H1 (cell line): ENCODE measurements at regions not wholly inside any gene's neighbourhood (a gene's known extent, or its start where the extent isn't known, plus 50 kb on each side); places are given as distances from the start of the nearest gene placed in this dataset.

ENCODE experiments used
- CTCF ChIA-PET: fragments of 300-600 bp; sonication (Branson Sonifier 250); formaldehyde crosslinking; loops from one replicate; lab custom pipeline; 2021; ENCODE audit not compliant: partially characterized antibody; lab: Charles Lee
- POLR2A ChIA-PET: fragments of 300-600 bp; sonication (Branson Sonifier 250); formaldehyde crosslinking; loops from one replicate; lab custom pipeline; 2021; ENCODE audit warnings: inconsistent platforms; ENCODE audit not compliant: partially characterized antibody; lab: Charles Lee
- DNase-seq, 2 experiments: peaks; one replicate each; pipeline versions ENCODE4 v3.0.0 to v3.0.0-alpha.2; 2010 to 2022; ENCODE audit warnings: low spot score in 2 of 2, low read depth in 1 of 2, mixed read lengths in 1 of 2
- FAIRE-seq: peaks from 2 replicates; lab custom pipeline; 2011; peaks lifted over from hg19 to GRCh38; lab: Jason Lieb, UNC
- H2AFZ ChIP-seq: 2 replicates; pipeline ENCODE4 v1.8.1; 2012; ENCODE audit warnings: low read length, inconsistent platforms
- H2AK5ac ChIP-seq: 2 replicates; pipeline ENCODE4 v1.6.1; 2013; ENCODE audit warnings: low read depth, low read length
- H2BK120ac ChIP-seq: replicated peaks from 2 replicates; pipeline ENCODE3; 2013; ENCODE audit warnings: low read depth, low read length, inconsistent platforms
- H2BK12ac ChIP-seq: 2 replicates; pipeline ENCODE4 v1.6.1; 2013; ENCODE audit warnings: low read depth, low read length
- H2BK15ac ChIP-seq: 2 replicates; pipeline ENCODE4 v1.6.1; 2013; ENCODE audit warnings: low read length
- H2BK20ac ChIP-seq: 2 replicates; pipeline ENCODE4 v1.6.1; 2013; ENCODE audit warnings: low read length
- H2BK5ac ChIP-seq: 2 replicates; pipeline ENCODE4 v1.6.1; 2013; ENCODE audit warnings: low read depth, low read length
- H3K14ac ChIP-seq: 2 replicates; pipeline ENCODE4 v1.6.1; 2013; ENCODE audit warnings: inconsistent platforms; ENCODE audit not compliant: insufficient read length
- H3K18ac ChIP-seq: 2 replicates; pipeline ENCODE4 v1.6.1; 2013; ENCODE audit warnings: low read length; ENCODE audit errors: extremely low read depth
- H3K23ac ChIP-seq: 2 replicates; pipeline ENCODE4 v1.6.1; 2013; ENCODE audit warnings: inconsistent platforms; ENCODE audit not compliant: insufficient read length
- H3K23me2 ChIP-seq: 2 replicates; pipeline ENCODE4 v1.6.1; 2013; ENCODE audit warnings: low read depth, low read length
- H3K27ac ChIP-seq: 2 replicates; pipeline ENCODE4 v1.6.1; 2011; ENCODE audit warnings: low read depth, low read length, inconsistent platforms
- H3K27me3 ChIP-seq, 4 experiments: replicated peaks in 1 of 4; 1 replicate in 1 of 4; 2 replicates in 3 of 4; pipeline versions ENCODE4 v1.6.1 to v1.8.1; 2011 to 2013; ENCODE audit warnings: low read length in 3 of 4, mild to moderate bottlenecking in 3 of 4, inconsistent platforms in 2 of 4, mixed read lengths in 2 of 4, moderate library complexity in 1 of 4; ENCODE audit not compliant: control insufficient read depth in 3 of 4, insufficient read depth in 3 of 4; ENCODE audit errors: extremely low read depth in 1 of 4
- H3K36me3 ChIP-seq, 4 experiments: 2 replicates each; pipeline versions ENCODE4 v1.6.1 to v1.8.1; 2011 to 2013; ENCODE audit warnings: mild to moderate bottlenecking in 4 of 4, low read length in 3 of 4, moderate library complexity in 2 of 4, control low read depth in 1 of 4, inconsistent platforms in 1 of 4; ENCODE audit not compliant: insufficient read depth in 4 of 4, control insufficient read depth in 2 of 4
- H3K4ac ChIP-seq: replicated peaks from 2 replicates; pipeline ENCODE3; 2013; ENCODE audit warnings: low read length, low read depth, mixed read lengths, inconsistent platforms; ENCODE audit not compliant: insufficient read length
- H3K4me1 ChIP-seq, 4 experiments: replicated peaks in 1 of 4; 1 replicate in 1 of 4; 2 replicates in 3 of 4; pipeline versions ENCODE4 v1.6.1 to v1.8.1; 2011 to 2013; ENCODE audit warnings: low read length in 3 of 4, inconsistent platforms in 2 of 4, mixed read lengths in 1 of 4; ENCODE audit not compliant: insufficient read depth in 4 of 4, control insufficient read depth in 3 of 4
- H3K4me2 ChIP-seq, 2 experiments: 2 replicates each; pipeline versions ENCODE4 v1.6.1 to v1.8.1; 2011 to 2013; ENCODE audit warnings: low read depth in 2 of 2, low read length in 2 of 2, control low read depth in 1 of 2, inconsistent platforms in 1 of 2, mild to moderate bottlenecking in 1 of 2; ENCODE audit not compliant: insufficient read depth in 1 of 2
- H3K4me3 ChIP-seq, 4 experiments: fragments of 200-600, 300-600 bp in 1 of 4; sonication (generic), shearing (Covaris generic), sonication (Bioruptor Twin) in 1 of 4; 2 replicates each; pipeline versions ENCODE4 v1.5.1 to v1.8.1; 2011 to 2016; ENCODE audit warnings: low read length in 4 of 4, low read depth in 3 of 4, control low read depth in 2 of 4, inconsistent platforms in 2 of 4, mild to moderate bottlenecking in 2 of 4, mixed read lengths in 1 of 4, moderate library complexity in 1 of 4; ENCODE audit not compliant: insufficient read depth in 2 of 4; ENCODE audit errors: extremely low read depth in 1 of 4
- H3K56ac ChIP-seq: replicated peaks from 2 replicates; pipeline ENCODE3; 2013; ENCODE audit warnings: low read depth, mild to moderate bottlenecking, mixed read lengths, low read length, inconsistent platforms; ENCODE audit not compliant: insufficient read length
- H3K79me1 ChIP-seq: 2 replicates; pipeline ENCODE4 v1.6.1; 2013; ENCODE audit warnings: low read depth, low read length, control low read depth
- H3K79me2 ChIP-seq, 2 experiments: 2 replicates each; pipeline versions ENCODE4 v1.6.1 to v1.8.1; 2012 to 2013; ENCODE audit warnings: low read length in 2 of 2, mild to moderate bottlenecking in 2 of 2, inconsistent platforms in 1 of 2; ENCODE audit not compliant: insufficient read depth in 2 of 2, control insufficient read depth in 1 of 2
- H3K9ac ChIP-seq, 4 experiments: replicated peaks in 1 of 4; 1 replicate in 1 of 4; 2 replicates in 3 of 4; pipeline versions ENCODE4 v1.6.1 to v1.8.1; 2011 to 2013; ENCODE audit warnings: low read depth in 3 of 4, low read length in 3 of 4, control low read depth in 2 of 4, mild to moderate bottlenecking in 2 of 4, moderate library complexity in 2 of 4, inconsistent platforms in 1 of 4; ENCODE audit errors: extremely low read depth in 1 of 4
- H3K9me3 ChIP-seq, 2 experiments: 2 replicates each; pipeline versions ENCODE4 v1.6.1 to v1.8.1; 2012 to 2013; ENCODE audit warnings: mild to moderate bottlenecking in 2 of 2, moderate library complexity in 2 of 2, control low read depth in 1 of 2, inconsistent platforms in 1 of 2, low read depth in 1 of 2, low read length in 1 of 2, mixed read lengths in 1 of 2; ENCODE audit not compliant: insufficient read depth in 2 of 2
- H4K20me1 ChIP-seq, 2 experiments: replicated peaks in 1 of 2; 2 replicates each; pipeline versions ENCODE3 to v1.8.1; 2011 to 2013; ENCODE audit warnings: inconsistent platforms in 2 of 2, low read length in 2 of 2, mild to moderate bottlenecking in 1 of 2; ENCODE audit not compliant: insufficient read depth in 2 of 2, control insufficient read depth in 1 of 2
- H4K5ac ChIP-seq: 2 replicates; pipeline ENCODE4 v1.6.1; 2013; ENCODE audit warnings: low read length, low read depth, mixed read lengths, inconsistent platforms; ENCODE audit not compliant: insufficient read length
- H4K8ac ChIP-seq: 2 replicates; pipeline ENCODE4 v1.8.0; 2013; ENCODE audit warnings: mild to moderate bottlenecking, moderate library complexity, low read length, inconsistent platforms; ENCODE audit not compliant: insufficient read depth; ENCODE audit errors: extremely low read depth
- H4K91ac ChIP-seq: replicated peaks from 2 replicates; pipeline ENCODE3; 2013; ENCODE audit warnings: low read length, mixed read lengths, inconsistent platforms; ENCODE audit not compliant: insufficient read length
- BCL11A ChIP-seq, 2 experiments: IDR thresholded peaks; one replicate each; pipeline ENCODE4 v1.6.1; 2011; ENCODE audit warnings: low read depth in 2 of 2, low read length in 2 of 2, mild to moderate bottlenecking in 2 of 2
- BRCA1 ChIP-seq: IDR thresholded peaks from 2 replicates; pipeline ENCODE4 v1.6.1; 2012; ENCODE audit warnings: low read depth, low read length, improper control_type of control experiment
- CBX5 ChIP-seq: fragments of 300-800, 300-1000 bp; sonication (generic); IDR thresholded peaks from 2 replicates; pipeline ENCODE4 v1.7.1; 2016; ENCODE audit warnings: antibody characterized with exemption, low read length, low read depth
- CBX8 ChIP-seq: fragments of 300-800, 300-1000 bp; sonication (generic); IDR thresholded peaks from 2 replicates; pipeline ENCODE4 v1.7.1; 2016; ENCODE audit warnings: low read depth, low read length, borderline replicate concordance
- CEBPB ChIP-seq: IDR thresholded peaks from 2 replicates; pipeline ENCODE4 v1.6.1; 2012; ENCODE audit warnings: low read depth, low read length
- EZH2 ChIP-seq: fragments of 200-600 bp; sonication (generic); IDR thresholded peaks from 2 replicates; pipeline ENCODE4 v1.7.1; 2012; ENCODE audit warnings: low read depth, mild to moderate bottlenecking, moderate library complexity, low read length, inconsistent platforms; ENCODE audit not compliant: severe bottlenecking
- POU5F1 ChIP-seq: IDR thresholded peaks from 2 replicates; pipeline ENCODE4 v1.6.1; 2011; ENCODE audit warnings: low read depth, mild to moderate bottlenecking, low read length, moderate library complexity
- RAD21 ChIP-seq, 2 experiments: IDR thresholded peaks in 1 of 2; conservative IDR thresholded peaks in 1 of 2; 2 replicates each; pipeline ENCODE4 v1.6.1; 2011; ENCODE audit warnings: low read depth in 2 of 2, low read length in 2 of 2, improper control_type of control experiment in 1 of 2, inconsistent platforms in 1 of 2, mild to moderate bottlenecking in 1 of 2, moderate library complexity in 1 of 2
- RXRA ChIP-seq: IDR thresholded peaks from 2 replicates; pipeline ENCODE4 v1.6.1; 2011; ENCODE audit warnings: low read depth, mild to moderate bottlenecking, low read length, moderate library complexity; ENCODE audit not compliant: insufficient read depth
- SIRT6 ChIP-seq: IDR thresholded peaks from one replicate; pipeline ENCODE4 v1.7.1; 2012; ENCODE audit warnings: low read length, inconsistent platforms
- SP1 ChIP-seq: IDR thresholded peaks from 2 replicates; pipeline ENCODE4 v1.6.1; 2011; ENCODE audit warnings: low read depth, low read length
- SUZ12 ChIP-seq: fragments of 200-600 bp; sonication (generic); IDR thresholded peaks from 2 replicates; pipeline ENCODE4 v1.6.1; 2012; ENCODE audit warnings: mild to moderate bottlenecking, inconsistent platforms, low read length, moderate library complexity, mixed read lengths
- YY1 ChIP-seq: IDR thresholded peaks from 2 replicates; pipeline ENCODE4 v1.6.1; 2011; ENCODE audit warnings: low read depth, mild to moderate bottlenecking, low read length
- WGBS, 2 experiments: shearing (Covaris generic) in 1 of 2; methylation state at CpG; one replicate each; pipeline versions ENCODE4 v1.1.6 to v1.1.7; 2013 to 2015; ENCODE audit warnings: low lambda C conversion rate in 2 of 2, mixed read lengths in 2 of 2, inconsistent platforms in 1 of 2, low coverage in 1 of 2, missing lambda C conversion rate in 1 of 2; ENCODE audit not compliant: insufficient replicate concordance in 2 of 2, insufficient coverage in 1 of 2, insufficient read length in 1 of 2; ENCODE audit errors: extremely low coverage in 1 of 2, missing lambda C conversion rate in 1 of 2; 5-methylcytosine and 5-hydroxymethylcytosine counted together
- TF ChIP-seq, protein P1 (sequence below): IDR thresholded peaks from 2 replicates; pipeline ENCODE4 v1.6.1; 2012; ENCODE audit warnings: inconsistent platforms
- TF ChIP-seq, protein P2 (sequence below): IDR thresholded peaks from 2 replicates; pipeline ENCODE4 v1.6.1; 2012; ENCODE audit warnings: inconsistent platforms

DNA sequence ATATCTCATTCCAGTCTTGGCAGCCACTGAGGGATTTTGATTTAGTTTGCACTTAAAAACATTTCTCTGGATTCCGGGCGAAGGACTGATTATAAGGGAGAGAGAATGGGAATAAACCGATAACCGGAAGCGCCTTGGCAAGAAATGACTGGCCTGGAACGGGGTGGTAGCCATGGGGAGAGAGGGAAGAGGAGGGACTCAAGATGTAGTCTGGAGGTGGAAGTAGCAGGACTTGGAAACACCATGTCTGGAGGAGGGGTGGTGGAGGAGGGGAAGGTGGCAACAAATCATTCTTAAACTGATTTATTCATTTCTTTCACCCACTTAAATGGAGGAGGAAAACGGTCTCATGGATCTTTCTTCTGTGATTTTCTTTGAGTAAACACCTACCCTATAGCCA lies 238.1 kb downstream of the REEP3 start:
- Histone ChIP-seq H3K18ac (no peak overlapping the region), H2BK20ac (no peak overlapping the region), H3K4me3 (no peak overlapping the region), H4K8ac (no peak overlapping the region), H3K9me3 (no peaks in the 10 kb centered on the region; a peak in 1 of 4 replicates), H2BK5ac (no peak overlapping the region), H4K20me1 (no peaks in the 10 kb centered on the region), H3K23ac (no peak overlapping the region), H3K4ac (no peak overlapping the region), H2BK12ac (no peak overlapping the region), H2AK5ac (no peak overlapping the region), H3K23me2 (no peaks in the 10 kb centered on the region), H3K4me1 (no peaks in the 10 kb centered on the region), H2BK15ac (no peak overlapping the region), H3K27ac (no peak overlapping the region), H3K79me2 (no peaks in the 10 kb centered on the region), H4K5ac (no peak overlapping the region), H3K4me2 (no peak overlapping the region), H3K14ac (no peak overlapping the region), H3K9ac (no peak overlapping the region), H3K36me3 (no peaks in the 10 kb centered on the region), H3K27me3 (peaks cover 0 to 1% (median 0%) of the 10 kb centered on the region in 4 experiments; a peak in 1 of 7 replicates), H2AFZ (peak overlapping the region; percentile 10; the same call in 1 of the 2 replicates), H2BK120ac (no peak overlapping the region), H3K56ac (no peak overlapping the region), H4K91ac (no peak overlapping the region), H3K79me1 (no peaks in the 10 kb centered on the region)
- WGBS, 2 experiments: 89% methylated on average over 7 of the region's 7 CpGs; no CpG with 5 or more reads in 1 of the 2 experiments
- CTCF ChIA-PET: no interaction called here
- POLR2A ChIA-PET: no interaction called here
- FAIRE-seq: no peak
- DNase-seq: no peak
- TF ChIP-seq POU5F1: no peak
- no peak for TF ChIP-seq RXRA
- no peak for TF ChIP-seq SIRT6
- no peak for TF ChIP-seq CBX5
- no peak for TF ChIP-seq SP1
- TF ChIP-seq CEBPB: no peak
- TF ChIP-seq EZH2: no peak
- no peak for TF ChIP-seq YY1
- no peak for TF ChIP-seq CBX8
- TF ChIP-seq, protein P1, sequence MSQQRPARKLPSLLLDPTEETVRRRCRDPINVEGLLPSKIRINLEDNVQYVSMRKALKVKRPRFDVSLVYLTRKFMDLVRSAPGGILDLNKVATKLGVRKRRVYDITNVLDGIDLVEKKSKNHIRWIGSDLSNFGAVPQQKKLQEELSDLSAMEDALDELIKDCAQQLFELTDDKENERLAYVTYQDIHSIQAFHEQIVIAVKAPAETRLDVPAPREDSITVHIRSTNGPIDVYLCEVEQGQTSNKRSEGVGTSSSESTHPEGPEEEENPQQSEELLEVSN: no peak
- no peak for TF ChIP-seq RAD21 (IDR thresholded peaks at IDR 0.05 in 1 of 2, conservative IDR thresholded peaks at IDR 0.05 in 1 of 2; ENCODE audit: low read depth in 2 of 2, low read length in 2 of 2)
- no peak for TF ChIP-seq SUZ12
- TF ChIP-seq, protein P2, sequence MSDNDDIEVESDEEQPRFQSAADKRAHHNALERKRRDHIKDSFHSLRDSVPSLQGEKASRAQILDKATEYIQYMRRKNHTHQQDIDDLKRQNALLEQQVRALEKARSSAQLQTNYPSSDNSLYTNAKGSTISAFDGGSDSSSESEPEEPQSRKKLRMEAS: no peak
- TF ChIP-seq BRCA1: no peak
- TF ChIP-seq BCL11A (IDR thresholded peaks at IDR 0.05; ENCODE audit: low read depth in 2 of 2, low read length in 2 of 2): no peak
